Mucosa of descending colon (tissue), 3 donors: ENCODE measurements at regions not wholly inside any gene's neighbourhood (a gene's known extent, or its start where the extent isn't known, plus 50 kb on each side); places are given as distances from the start of the nearest gene placed in this dataset.

Experiments
- ATAC-seq: fragments of 200-7000 bp; cut with Tn5 transposase; one replicate; pipeline ENCODE4 v1.9.1; 2020; ENCODE audit warnings: mild to moderate bottlenecking, moderate library complexity
- DNase-seq, 3 donors: peaks; one replicate each; pipeline ENCODE4 v3.0.0-alpha.2; 2020
- H3K36me3 ChIP-seq: fragments of 200-600 bp; one replicate; pipeline ENCODE4 v1.8.0; 2021; ENCODE audit warnings: low read depth, mild to moderate bottlenecking
- H3K4me1 ChIP-seq: fragments of 200-600 bp; one replicate; pipeline ENCODE4 v1.8.0; 2021; ENCODE audit warnings: low read depth, mild to moderate bottlenecking
- H3K4me3 ChIP-seq: fragments of 200-600 bp; one replicate; pipeline ENCODE4 v1.8.0; 2021; ENCODE audit warnings: mild to moderate bottlenecking
- H3K9me3 ChIP-seq: fragments of 200-600 bp; one replicate; pipeline ENCODE4 v1.8.0; 2021; ENCODE audit warnings: mild to moderate bottlenecking
- intact Hi-C, 2 donors: fragments of 100-400 bp; cut with DNase I in 1 of 2; cut with micrococcal nuclease in 1 of 2; formaldehyde crosslinking; loops; one replicate each; pipeline versions ENCODE4 v1.11.0 to v1.11.1; 2022; cut with DNase I, micrococcal nuclease
- TF ChIP-seq, protein P1 (sequence below): fragments of 200-600 bp; IDR thresholded peaks from one replicate; pipeline ENCODE4 v1.8.0; 2022; ENCODE audit warnings: antibody characterized with exemption, mild to moderate bottlenecking
- donor health status: DM: no; HTN: no; CAD: no; lungs with moderate emphysema.
- donor health status: DM: no; HTN: no; CAD: no.
- donor health status: DM: no; HTN: yes; CAD: no.

DNA sequence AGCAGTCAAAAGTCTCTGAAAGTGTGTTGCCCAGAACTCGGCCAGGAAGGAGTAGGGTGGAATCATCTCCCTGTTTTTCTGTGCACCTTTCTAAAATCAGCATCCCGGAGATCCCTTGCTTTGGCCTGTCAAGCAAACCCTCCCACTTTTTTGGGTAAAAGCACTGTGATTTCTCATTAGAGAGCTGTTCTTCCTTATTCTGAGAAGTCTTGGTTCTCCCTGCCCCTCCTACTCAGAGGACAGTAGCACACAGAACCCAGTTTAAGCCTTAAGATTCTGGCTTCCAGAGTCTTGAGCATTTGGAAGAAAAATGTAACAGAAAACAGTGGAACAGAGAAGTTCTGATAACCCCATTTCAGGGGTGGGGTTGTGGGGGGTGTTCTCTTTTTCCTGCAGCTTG, 52.6 kb upstream of the KATNAL1 start:
- ATAC-seq: no peak
- Histone ChIP-seq H3K36me3 (no peaks in the 10 kb centered on the region), H3K9me3 (no peaks in the 10 kb centered on the region), H3K4me1 (no peaks in the 10 kb centered on the region), H3K4me3 (no peak overlapping the region)
- intact Hi-C loops: no loop called here
- TF ChIP-seq, protein P1, sequence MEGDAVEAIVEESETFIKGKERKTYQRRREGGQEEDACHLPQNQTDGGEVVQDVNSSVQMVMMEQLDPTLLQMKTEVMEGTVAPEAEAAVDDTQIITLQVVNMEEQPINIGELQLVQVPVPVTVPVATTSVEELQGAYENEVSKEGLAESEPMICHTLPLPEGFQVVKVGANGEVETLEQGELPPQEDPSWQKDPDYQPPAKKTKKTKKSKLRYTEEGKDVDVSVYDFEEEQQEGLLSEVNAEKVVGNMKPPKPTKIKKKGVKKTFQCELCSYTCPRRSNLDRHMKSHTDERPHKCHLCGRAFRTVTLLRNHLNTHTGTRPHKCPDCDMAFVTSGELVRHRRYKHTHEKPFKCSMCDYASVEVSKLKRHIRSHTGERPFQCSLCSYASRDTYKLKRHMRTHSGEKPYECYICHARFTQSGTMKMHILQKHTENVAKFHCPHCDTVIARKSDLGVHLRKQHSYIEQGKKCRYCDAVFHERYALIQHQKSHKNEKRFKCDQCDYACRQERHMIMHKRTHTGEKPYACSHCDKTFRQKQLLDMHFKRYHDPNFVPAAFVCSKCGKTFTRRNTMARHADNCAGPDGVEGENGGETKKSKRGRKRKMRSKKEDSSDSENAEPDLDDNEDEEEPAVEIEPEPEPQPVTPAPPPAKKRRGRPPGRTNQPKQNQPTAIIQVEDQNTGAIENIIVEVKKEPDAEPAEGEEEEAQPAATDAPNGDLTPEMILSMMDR: no peak
- no peak for DNase-seq

DNA sequence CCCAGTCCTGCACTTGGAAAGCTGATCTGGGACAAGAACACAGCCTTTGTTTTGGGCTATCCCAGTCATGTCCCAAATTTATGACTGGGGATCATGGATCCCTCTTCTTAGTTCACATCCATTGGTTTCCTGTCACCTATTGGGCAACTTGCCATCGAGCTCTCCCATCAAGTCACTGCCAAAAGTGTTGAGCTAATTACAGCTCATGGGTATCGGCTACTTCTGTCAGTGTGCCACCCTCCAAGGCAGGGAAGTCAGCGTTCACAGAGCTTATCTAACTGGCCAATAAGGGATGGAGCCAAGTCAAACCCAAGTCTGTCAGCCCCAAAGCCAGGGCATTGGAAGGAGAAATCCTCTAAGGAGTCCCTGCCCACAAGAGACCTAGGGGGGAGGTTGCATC, 53.2 kb upstream of the KATNAL1 start:
- intact Hi-C loops: no loop called here
- Histone ChIP-seq H3K9me3 (no peaks in the 10 kb centered on the region), H3K4me1 (no peaks in the 10 kb centered on the region), H3K4me3 (no peak overlapping the region), H3K36me3 (no peaks in the 10 kb centered on the region)
- no peak for ATAC-seq
- TF ChIP-seq, protein P1: no peak
- no peak for DNase-seq

DNA sequence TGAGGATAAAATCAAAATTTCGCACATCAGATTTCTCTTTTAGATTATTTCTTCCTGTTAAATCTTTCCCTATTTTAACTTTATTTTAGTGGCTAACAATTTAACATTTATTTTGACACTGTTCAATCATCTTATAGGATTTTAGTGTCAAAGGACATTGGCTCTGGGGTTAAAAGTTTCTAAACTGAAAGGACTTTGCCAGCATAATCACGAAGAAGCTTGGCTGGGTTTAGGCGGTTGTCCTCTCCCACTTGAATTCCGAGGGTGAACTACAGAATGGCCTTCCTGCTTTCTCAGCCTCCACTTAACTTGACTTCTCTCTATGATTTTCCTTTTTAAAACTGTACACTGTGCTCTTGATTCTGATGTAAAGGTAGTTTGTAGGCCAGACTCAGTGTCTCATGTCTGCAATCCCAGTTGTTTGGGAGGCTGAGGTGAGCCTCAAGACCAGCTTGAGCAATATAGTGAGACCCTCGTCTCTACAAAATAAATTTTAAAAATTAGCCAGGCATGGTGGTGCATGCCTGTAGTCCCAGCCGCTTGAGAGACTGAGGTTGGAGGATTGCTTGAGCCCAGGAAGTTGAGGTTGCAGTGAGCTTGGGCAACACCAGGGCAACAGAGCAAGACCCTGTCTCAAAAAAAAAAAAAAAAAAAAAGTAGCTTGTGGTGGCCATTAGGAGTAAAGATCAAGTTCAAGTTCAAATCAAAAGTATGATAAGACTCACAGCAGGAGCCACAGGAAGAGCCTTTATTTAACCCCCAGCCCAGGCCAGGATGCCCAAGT, 54.8 kb upstream of the KATNAL1 start:
- intact Hi-C loops: no loop called here
- no peak for ATAC-seq
- TF ChIP-seq, protein P1: no peak

DNA sequence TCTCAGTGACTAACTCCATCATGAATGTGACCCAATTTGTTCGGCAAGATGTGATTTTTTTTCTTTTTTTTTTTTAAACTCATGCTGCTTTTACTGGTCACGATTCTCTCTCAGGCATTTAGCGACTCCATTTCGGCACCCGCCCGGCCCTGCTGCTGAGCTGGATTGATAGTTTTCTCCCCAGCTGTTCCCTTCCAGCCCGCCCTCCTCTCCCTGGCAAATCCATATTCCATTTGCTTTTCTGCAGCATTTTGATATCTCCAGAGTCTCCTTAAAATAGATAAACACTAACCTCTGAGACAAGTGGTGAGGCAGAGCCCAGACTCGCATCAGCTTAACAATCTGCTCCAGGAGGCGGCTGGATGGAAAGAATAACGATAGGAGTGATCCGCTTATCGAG, 55.5 kb upstream of the KATNAL1 start:
- H3K4me3 ChIP-seq: no peak overlapping the region
- H3K36me3 ChIP-seq: no peaks in the 10 kb centered on the region
- H3K9me3 ChIP-seq: no peaks in the 10 kb centered on the region
- DNase-seq (no peak), ATAC-seq (no peak)
- H3K4me1 ChIP-seq: no peaks in the 10 kb centered on the region
- intact Hi-C loops: no loop called here
- TF ChIP-seq, protein P1: no peak

More for the DNA sequence above, 54.8 kb upstream of the KATNAL1 start:
- Histone ChIP-seq H3K9me3 (no peaks in the 10 kb centered on the region), H3K36me3 (no peaks in the 10 kb centered on the region), H3K4me1 (no peaks in the 10 kb centered on the region), H3K4me3 (no peak overlapping the region)
- no peak for DNase-seq

DNA sequence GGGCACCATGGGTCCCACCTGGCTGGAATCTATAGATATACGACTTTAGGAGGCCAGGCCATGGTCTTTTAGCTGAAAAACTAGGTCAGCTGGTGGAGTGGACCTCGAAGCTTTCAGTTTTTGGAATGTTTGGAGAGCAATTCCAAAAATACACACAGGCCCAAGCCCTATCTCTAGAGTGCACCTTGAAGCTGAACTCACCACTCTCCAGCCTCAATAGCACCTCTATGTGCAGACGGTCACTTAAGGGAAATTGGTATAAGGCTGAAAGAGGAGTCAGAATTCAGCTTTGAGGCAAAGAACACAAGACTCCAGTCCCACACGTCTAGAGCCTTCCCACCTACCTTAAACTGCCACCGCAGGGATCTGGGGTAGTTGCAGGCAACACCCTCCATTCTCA, 56.4 kb upstream of the KATNAL1 start:
- H3K4me1 ChIP-seq: no peaks in the 10 kb centered on the region
- no peaks in the 10 kb centered on the region for H3K36me3 ChIP-seq
- no peak for DNase-seq
- no peaks in the 10 kb centered on the region for H3K9me3 ChIP-seq
- intact Hi-C loops: no loop called here
- H3K4me3 ChIP-seq: no peak overlapping the region
- TF ChIP-seq, protein P1: no peak
- ATAC-seq: no peak
